RPMI8226 (cell line): ENCODE measurements at regions not wholly inside any gene's neighbourhood (a gene's known extent, or its start where the extent isn't known, plus 50 kb on each side); places are given as distances from the start of the nearest gene placed in this dataset.
"Not testable (repeated sequence)": the region's sequence is repeated elsewhere in the genome, so short reads cannot be mapped to it uniquely, and the experiment has no call there.

ENCODE experiments used
- DNase-seq: peaks from one replicate; pipeline ENCODE4 v3.0.0-alpha.2; 2015

- DNase-seq, result no peak
Measured at GRCh38 chr21:15932726-15933125, 202.9 kb downstream of the USP25 start.

- no peak for DNase-seq
Measured at GRCh38 chr21:15935530-15935929, 205.7 kb downstream of the USP25 start.

- no peak for DNase-seq
Measured at GRCh38 chr21:15943009-15943666, 213.4 kb downstream of the USP25 start.

GRCh38 chr21:15947677-15948076 lies 217.9 kb downstream of the USP25 start:
- no peak for DNase-seq

GRCh38 chr21:15953551-15954116 lies 223.9 kb downstream of the USP25 start:
- DNase-seq, result no peak

GRCh38 chr21:15964236-15964855 lies 234.6 kb downstream of the USP25 start:
- DNase-seq, result no peak

GRCh38 chr21:15966231-15966630 lies 236.4 kb downstream of the USP25 start:
- DNase-seq, result no peak

- no peak for DNase-seq
Measured at GRCh38 chr21:15966651-15967050, 236.9 kb downstream of the USP25 start.

GRCh38 chr21:15967661-15968060 lies 237.9 kb downstream of the USP25 start:
- DNase-seq, result no peak

GRCh38 chr21:15968776-15969310 lies 239.1 kb downstream of the USP25 start:
- DNase-seq, result no peak

GRCh38 chr21:15976807-15977206 lies 247.0 kb downstream of the USP25 start:
- DNase-seq, result peak; percentile 7

GRCh38 chr21:15978215-15978738 lies 248.5 kb downstream of the USP25 start:
- DNase-seq, result no peak

GRCh38 chr21:15979493-15979892 lies 249.7 kb downstream of the USP25 start:
- DNase-seq, result not testable (repeated sequence)

- DNase-seq, result no peak
Measured at GRCh38 chr21:15986277-15986676, 256.5 kb downstream of the USP25 start.

GRCh38 chr21:15992171-15992570 lies 262.4 kb downstream of the USP25 start:
- no peak for DNase-seq

- no peak for DNase-seq
Measured at GRCh38 chr21:15993951-15994350, 264.2 kb downstream of the USP25 start.

GRCh38 chr21:15999741-16000140 lies 270.0 kb downstream of the USP25 start:
- no peak for DNase-seq

- no peak for DNase-seq
Measured at GRCh38 chr21:16002874-16003466, 273.2 kb downstream of the USP25 start.

- no peak for DNase-seq
Measured at GRCh38 chr21:16004086-16004485, 274.3 kb downstream of the USP25 start.

GRCh38 chr21:16004523-16004922 lies 274.7 kb downstream of the USP25 start:
- DNase-seq, result no peak

- no peak for DNase-seq
Measured at GRCh38 chr21:16005996-16006395, 276.2 kb downstream of the USP25 start.

- no peak for DNase-seq
Measured at GRCh38 chr21:16007943-16008342, 278.2 kb downstream of the USP25 start.

GRCh38 chr21:16011719-16012118 lies 281.9 kb downstream of the USP25 start:
- no peak for DNase-seq

GRCh38 chr21:16013570-16013969 lies 283.8 kb downstream of the USP25 start:
- no peak for DNase-seq
